GM10248 (cell line): ENCODE measurements at regions not wholly inside any gene's neighbourhood (a gene's known extent, or its start where the extent isn't known, plus 50 kb on each side); places are given as distances from the start of the nearest gene placed in this dataset.
A peak's percentile ranks its signal among the peaks of the same experiment; 100 is the strongest.

Source experiments
- CTCF ChIA-PET: fragments of 300-600 bp; sonication (Branson Sonifier 250); formaldehyde crosslinking; extraction: SDS; loops from one replicate; lab custom pipeline; 2021; ENCODE audit warnings: antibody characterized with exemption; lab: Yijun Ruan, JAX
- POLR2A ChIA-PET: fragments of 350-650 bp; sonication (Branson Sonifier 250); formaldehyde crosslinking; extraction: SDS; loops from one replicate; lab custom pipeline; 2020; ENCODE audit warnings: antibody characterized with exemption; lab: Yijun Ruan, JAX
- DNase-seq: peaks from one replicate; pipeline ENCODE4 v3.0.0; 2012; ENCODE audit errors: extremely low spot score
- CTCF ChIP-seq: IDR thresholded peaks from 2 replicates; pipeline ENCODE4 v1.5.1; 2012; ENCODE audit warnings: mild to moderate bottlenecking, low read depth; ENCODE audit errors: extremely low read depth, missing control alignments, control extremely low read depth

DNA sequence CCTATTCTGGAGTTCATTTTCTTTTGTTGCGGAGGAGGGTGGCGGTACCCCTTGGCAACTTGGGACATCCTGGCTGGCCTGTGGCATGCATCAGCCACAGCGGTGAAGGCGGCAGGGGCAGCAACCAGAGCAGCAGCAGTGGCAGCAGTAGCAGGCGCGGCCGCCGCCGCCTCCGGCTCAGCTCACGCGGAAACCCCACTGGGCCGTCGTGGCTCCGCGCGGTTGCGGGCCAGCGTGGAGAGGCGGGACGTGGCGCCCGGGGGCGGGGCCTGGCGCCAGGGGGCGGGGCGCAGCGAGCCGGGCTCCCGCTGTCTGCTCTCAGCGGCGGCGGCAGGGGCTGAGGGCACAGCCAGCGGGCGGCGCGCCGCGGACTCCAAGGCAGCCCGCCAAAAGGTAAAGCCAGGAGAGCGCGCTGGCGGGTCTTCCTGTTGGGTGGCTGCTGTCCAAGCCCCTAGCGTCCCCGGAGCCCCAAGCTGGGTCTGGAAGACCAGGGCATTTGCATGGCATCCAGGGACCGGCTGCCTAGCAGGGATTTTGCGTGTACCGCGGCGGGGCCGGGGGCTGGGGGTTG, 334.4 kb upstream of the THRB start:
- CTCF ChIA-PET, result interaction anchor here (1.4 kb wide), 1 partner anchor 11 kb away, joined by 3 read pairs; no protein-coding TSS in a partner anchor
- POLR2A ChIA-PET, result no interaction called here
- no peak for TF ChIP-seq CTCF
- DNase-seq, result peak; percentile 14

GRCh38 chr3:24829629-24830229, 335.1 kb upstream of the THRB start:
- POLR2A ChIA-PET, result no interaction called here
- DNase-seq, result no peak
- CTCF ChIA-PET, result interaction anchor here (1.4 kb wide), 1 partner anchor 10 kb away, joined by 3 read pairs; no protein-coding TSS in a partner anchor
- TF ChIP-seq CTCF, result no peak

- TF ChIP-seq CTCF, result no peak
- ChIA-PET POLR2A (no interaction called here), CTCF (interaction anchor here (1.4 kb wide), 1 partner anchor 10 kb away, joined by 3 read pairs; no protein-coding TSS in a partner anchor)
- no peak for DNase-seq
Observed at GRCh38 chr3:24830230-24831152, 335.8 kb upstream of the THRB start.

- no peak for DNase-seq
- TF ChIP-seq CTCF, result no peak
- CTCF ChIA-PET, result no interaction called here
- POLR2A ChIA-PET, result no interaction called here
Observed at GRCh38 chr3:24831221-24831620, 336.6 kb upstream of the THRB start.

- DNase-seq, result no peak
- ChIA-PET CTCF (no interaction called here), POLR2A (no interaction called here)
- TF ChIP-seq CTCF, result no peak
Observed at GRCh38 chr3:24832891-24833290, 338.2 kb upstream of the THRB start.

- POLR2A ChIA-PET, result no interaction called here
- no peak for DNase-seq
- CTCF ChIA-PET, result no interaction called here
- no peak for TF ChIP-seq CTCF
Observed at GRCh38 chr3:24834442-24834841, 339.8 kb upstream of the THRB start.
